GM21515 (cell line): ENCODE measurements at regions not wholly inside any gene's neighbourhood (a gene's known extent, or its start where the extent isn't known, plus 50 kb on each side); places are given as distances from the start of the nearest gene placed in this dataset.

ENCODE experiments used
- ATAC-seq: cut with Tn5 transposase; IDR thresholded peaks from one replicate; pipeline ENCODE4 v1.9.1; 2021; ENCODE audit not compliant: unreplicated experiment

- ATAC-seq = no peak
Observed at GRCh38 chr12:67370979-67371378, 101.8 kb downstream of the CAND1 start.

GRCh38 chr12:67377021-67377420, 107.9 kb downstream of the CAND1 start:
- ATAC-seq = no peak

- ATAC-seq = no peak
Observed at GRCh38 chr12:67377541-67377940, 108.4 kb downstream of the CAND1 start.

GRCh38 chr12:67382241-67382871, 113.2 kb downstream of the CAND1 start:
- ATAC-seq = no peak

GRCh38 chr12:67386869-67387565, 117.9 kb downstream of the CAND1 start:
- ATAC-seq = no peak

GRCh38 chr12:67388331-67389138, 119.4 kb downstream of the CAND1 start:
- ATAC-seq = no peak

GRCh38 chr12:67390273-67390672, 121.1 kb downstream of the CAND1 start:
- no peak for ATAC-seq

GRCh38 chr12:67391034-67391433, 121.9 kb downstream of the CAND1 start:
- ATAC-seq = no peak

- no peak for ATAC-seq
Observed at GRCh38 chr12:67391656-67392055, 122.5 kb downstream of the CAND1 start.

GRCh38 chr12:67394550-67394949, 125.4 kb downstream of the CAND1 start:
- ATAC-seq = no peak

GRCh38 chr12:67400742-67401141, 131.6 kb downstream of the CAND1 start:
- no peak for ATAC-seq

GRCh38 chr12:67410246-67410645, 141.1 kb downstream of the CAND1 start:
- ATAC-seq = no peak

- no peak for ATAC-seq
Observed at GRCh38 chr12:67410667-67411067, 141.5 kb downstream of the CAND1 start.

GRCh38 chr12:67411562-67411961, 142.4 kb downstream of the CAND1 start:
- no peak for ATAC-seq

- no peak for ATAC-seq
Observed at GRCh38 chr12:67413577-67413976, 144.4 kb downstream of the CAND1 start.

- ATAC-seq = no peak
Observed at GRCh38 chr12:67414011-67414715, 145.0 kb downstream of the CAND1 start.

GRCh38 chr12:67415473-67415872, 146.3 kb downstream of the CAND1 start:
- ATAC-seq = no peak

GRCh38 chr12:67419810-67420209, 150.7 kb downstream of the CAND1 start:
- ATAC-seq = no peak

- no peak for ATAC-seq
Observed at GRCh38 chr12:67420506-67420905, 151.3 kb downstream of the CAND1 start.

GRCh38 chr12:67422081-67422480, 152.9 kb downstream of the CAND1 start:
- ATAC-seq = no peak

GRCh38 chr12:67424784-67425183, 155.6 kb downstream of the CAND1 start:
- ATAC-seq = no peak
